NOMO-1 (cell line): ENCODE measurements at regions not wholly inside any gene's neighbourhood (a gene's known extent, or its start where the extent isn't known, plus 50 kb on each side); places are given as distances from the start of the nearest gene placed in this dataset.
A peak's percentile ranks its signal among the peaks of the same experiment; 100 is the strongest.

ENCODE experiments used
- DNase-seq, 2 experiments: peaks; one replicate each; lab custom pipeline; 2025; ENCODE audit not compliant: unreplicated experiment in 2 of 2; lab: John Stamatoyannopoulos, UW

- no peak for DNase-seq
Measured at GRCh38 chr6:139778688-139779087, 404.2 kb upstream of the CITED2 start.

- no peak for DNase-seq
Measured at GRCh38 chr6:139778106-139778505, 403.7 kb upstream of the CITED2 start.

GRCh38 chr6:139777202-139777970, 402.9 kb upstream of the CITED2 start:
- no peak for DNase-seq

- DNase-seq, result no peak
Measured at GRCh38 chr6:139776041-139776440, 401.6 kb upstream of the CITED2 start.

GRCh38 chr6:139768196-139768595, 393.7 kb upstream of the CITED2 start:
- DNase-seq, result no peak

- DNase-seq, result no peak
Measured at GRCh38 chr6:139766796-139767195, 392.3 kb upstream of the CITED2 start.

GRCh38 chr6:139765825-139766285, 391.4 kb upstream of the CITED2 start:
- peak in 1 of 2 experiments; percentile 20 for DNase-seq

- peak; percentile 39 to 90 for DNase-seq
Measured at GRCh38 chr6:139764498-139764986, 390.1 kb upstream of the CITED2 start.

- peak; percentile 29 to 40 for DNase-seq
Measured at GRCh38 chr6:139763468-139764210, 389.2 kb upstream of the CITED2 start.

GRCh38 chr6:139762587-139763031, 388.2 kb upstream of the CITED2 start:
- DNase-seq, result peak; percentile 30 to 41

GRCh38 chr6:139760128-139760527, 385.7 kb upstream of the CITED2 start:
- no peak for DNase-seq

- DNase-seq, result no peak
Measured at GRCh38 chr6:139759086-139759485, 384.6 kb upstream of the CITED2 start.

- DNase-seq, result no peak
Measured at GRCh38 chr6:139758209-139758611, 383.8 kb upstream of the CITED2 start.

GRCh38 chr6:139757784-139758183, 383.3 kb upstream of the CITED2 start:
- DNase-seq, result peak in 1 of 2 experiments; percentile 36

- no peak for DNase-seq
Measured at GRCh38 chr6:139756381-139756780, 381.9 kb upstream of the CITED2 start.

GRCh38 chr6:139754898-139755775, 380.7 kb upstream of the CITED2 start:
- no peak for DNase-seq

GRCh38 chr6:139753198-139753861, 378.9 kb upstream of the CITED2 start:
- no peak for DNase-seq

- no peak for DNase-seq
Measured at GRCh38 chr6:139752086-139752485, 377.6 kb upstream of the CITED2 start.

- no peak for DNase-seq
Measured at GRCh38 chr6:139751179-139751578, 376.7 kb upstream of the CITED2 start.
